ENCODE measurements at regions not wholly inside any gene's neighbourhood (a gene's known extent, or its start where the extent isn't known, plus 50 kb on each side); places are given as distances from the start of the nearest gene placed in this dataset.

DNA sequence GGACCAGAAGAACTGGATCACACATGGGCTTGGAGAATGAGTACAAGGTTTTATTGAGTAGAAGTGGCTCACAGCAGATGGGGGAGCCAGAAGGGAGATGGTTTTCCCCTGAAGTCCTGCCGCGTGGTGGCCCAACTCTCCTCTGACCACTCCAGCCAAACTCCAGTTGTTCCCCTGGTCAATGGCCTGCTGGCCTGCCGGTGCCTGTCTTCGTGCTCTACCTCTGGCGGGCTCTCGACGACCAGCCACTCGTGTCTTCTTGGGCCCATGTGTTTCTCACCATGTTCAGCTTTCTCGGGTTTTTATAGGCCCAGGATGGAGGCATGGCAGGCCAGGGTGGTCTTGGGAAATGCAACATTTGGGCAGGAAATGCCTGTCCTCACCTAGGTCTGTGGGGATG, 519.6 kb downstream of the CYLC2 start:
- TF ChIP-seq, protein P1, sequence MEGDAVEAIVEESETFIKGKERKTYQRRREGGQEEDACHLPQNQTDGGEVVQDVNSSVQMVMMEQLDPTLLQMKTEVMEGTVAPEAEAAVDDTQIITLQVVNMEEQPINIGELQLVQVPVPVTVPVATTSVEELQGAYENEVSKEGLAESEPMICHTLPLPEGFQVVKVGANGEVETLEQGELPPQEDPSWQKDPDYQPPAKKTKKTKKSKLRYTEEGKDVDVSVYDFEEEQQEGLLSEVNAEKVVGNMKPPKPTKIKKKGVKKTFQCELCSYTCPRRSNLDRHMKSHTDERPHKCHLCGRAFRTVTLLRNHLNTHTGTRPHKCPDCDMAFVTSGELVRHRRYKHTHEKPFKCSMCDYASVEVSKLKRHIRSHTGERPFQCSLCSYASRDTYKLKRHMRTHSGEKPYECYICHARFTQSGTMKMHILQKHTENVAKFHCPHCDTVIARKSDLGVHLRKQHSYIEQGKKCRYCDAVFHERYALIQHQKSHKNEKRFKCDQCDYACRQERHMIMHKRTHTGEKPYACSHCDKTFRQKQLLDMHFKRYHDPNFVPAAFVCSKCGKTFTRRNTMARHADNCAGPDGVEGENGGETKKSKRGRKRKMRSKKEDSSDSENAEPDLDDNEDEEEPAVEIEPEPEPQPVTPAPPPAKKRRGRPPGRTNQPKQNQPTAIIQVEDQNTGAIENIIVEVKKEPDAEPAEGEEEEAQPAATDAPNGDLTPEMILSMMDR (IDR thresholded peaks at IDR 0.05; ENCODE audit: low read depth, low read length) = no peak
- no peak for TF ChIP-seq EZH2phosphoT487 (IDR thresholded peaks at IDR 0.05; ENCODE audit: low read depth)

Measured in OCI-LY3 (cell line).